ENCODE measurements at regions not wholly inside any gene's neighbourhood (a gene's known extent, or its start where the extent isn't known, plus 50 kb on each side); places are given as distances from the start of the nearest gene placed in this dataset.

DNA sequence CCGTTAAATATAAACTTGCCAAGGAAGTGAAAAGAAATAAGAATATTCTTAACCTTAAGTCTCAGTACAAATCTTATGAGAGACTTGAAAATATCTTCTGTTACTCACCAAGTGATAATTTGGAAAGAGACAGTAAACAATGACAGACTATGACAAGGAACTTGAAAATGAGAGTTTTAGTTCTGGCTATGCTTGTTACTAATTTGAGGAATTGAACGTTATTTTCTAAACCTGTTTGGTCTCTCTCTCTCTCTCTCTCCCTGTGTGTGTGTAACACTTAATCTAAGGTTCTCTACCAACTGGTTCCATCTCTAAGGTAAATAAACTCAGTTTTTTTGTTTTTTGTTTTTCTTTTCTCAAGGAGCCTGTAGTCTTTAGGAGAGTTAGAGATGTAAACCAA, 161.8 kb downstream of the AMY1C start:
- H3K27me3 ChIP-seq = no peaks in the 10 kb centered on the region
- no peaks in the 10 kb centered on the region for H3K4me1 ChIP-seq
- no peak overlapping the region for H3K27ac ChIP-seq
- no peak for DNase-seq (ENCODE audit: low spot score)
- H3K36me3 ChIP-seq = no peaks in the 10 kb centered on the region
- H3K4me3 ChIP-seq = no peak overlapping the region
- TF ChIP-seq, protein P1, sequence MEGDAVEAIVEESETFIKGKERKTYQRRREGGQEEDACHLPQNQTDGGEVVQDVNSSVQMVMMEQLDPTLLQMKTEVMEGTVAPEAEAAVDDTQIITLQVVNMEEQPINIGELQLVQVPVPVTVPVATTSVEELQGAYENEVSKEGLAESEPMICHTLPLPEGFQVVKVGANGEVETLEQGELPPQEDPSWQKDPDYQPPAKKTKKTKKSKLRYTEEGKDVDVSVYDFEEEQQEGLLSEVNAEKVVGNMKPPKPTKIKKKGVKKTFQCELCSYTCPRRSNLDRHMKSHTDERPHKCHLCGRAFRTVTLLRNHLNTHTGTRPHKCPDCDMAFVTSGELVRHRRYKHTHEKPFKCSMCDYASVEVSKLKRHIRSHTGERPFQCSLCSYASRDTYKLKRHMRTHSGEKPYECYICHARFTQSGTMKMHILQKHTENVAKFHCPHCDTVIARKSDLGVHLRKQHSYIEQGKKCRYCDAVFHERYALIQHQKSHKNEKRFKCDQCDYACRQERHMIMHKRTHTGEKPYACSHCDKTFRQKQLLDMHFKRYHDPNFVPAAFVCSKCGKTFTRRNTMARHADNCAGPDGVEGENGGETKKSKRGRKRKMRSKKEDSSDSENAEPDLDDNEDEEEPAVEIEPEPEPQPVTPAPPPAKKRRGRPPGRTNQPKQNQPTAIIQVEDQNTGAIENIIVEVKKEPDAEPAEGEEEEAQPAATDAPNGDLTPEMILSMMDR (IDR thresholded peaks at IDR 0.05) = no peak
- H3K9me3 ChIP-seq = no peaks in the 10 kb centered on the region

DNA sequence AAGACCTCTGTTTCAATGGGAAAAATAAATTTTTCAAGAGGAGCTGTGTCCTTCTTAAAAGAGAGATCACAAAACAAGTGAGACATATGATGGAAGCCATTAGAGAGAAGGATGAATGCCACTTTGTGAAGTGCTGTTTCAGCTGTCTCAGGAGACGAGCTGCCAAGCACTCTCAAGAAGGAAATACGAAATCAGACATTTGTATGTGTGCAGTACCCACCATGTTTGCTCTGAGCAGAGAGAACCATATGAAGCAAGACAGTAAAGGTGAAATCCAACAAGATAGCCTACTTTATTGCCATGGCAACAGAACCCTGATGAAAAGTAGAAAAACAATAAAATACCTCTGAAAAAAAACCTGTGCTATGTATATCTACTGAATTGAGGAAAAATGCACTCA, 168.1 kb downstream of the AMY1C start:
- Histone ChIP-seq H3K27me3 (no peaks in the 10 kb centered on the region), H3K36me3 (no peaks in the 10 kb centered on the region), H3K9me3 (no peaks in the 10 kb centered on the region), H3K4me3 (no peak overlapping the region), H3K27ac (no peak overlapping the region), H3K4me1 (no peaks in the 10 kb centered on the region)
- TF ChIP-seq, protein P1 (IDR thresholded peaks at IDR 0.05) = no peak
- no peak for DNase-seq (ENCODE audit: low spot score)

DNA sequence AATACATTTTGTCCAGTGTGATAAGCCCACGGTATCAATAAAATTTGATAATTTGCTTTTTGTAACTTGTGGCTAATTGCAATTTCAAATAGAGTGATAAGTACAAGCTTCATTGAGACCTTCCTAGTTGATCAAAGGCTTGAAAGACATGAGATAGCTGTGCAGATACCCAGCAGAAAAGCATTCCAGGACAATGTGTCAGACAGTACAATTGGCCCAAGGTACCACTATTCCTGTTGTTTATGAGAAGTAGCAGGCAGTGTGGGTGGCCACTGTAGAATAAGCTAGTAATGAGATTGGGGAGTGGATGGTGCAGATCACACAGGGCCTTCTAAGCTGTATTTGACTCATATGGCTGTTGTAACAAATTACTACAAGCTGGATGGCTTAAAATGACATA, 182.2 kb downstream of the AMY1C start:
- H3K36me3 ChIP-seq = no peaks in the 10 kb centered on the region
- H3K4me3 ChIP-seq = no peak overlapping the region
- H3K27me3 ChIP-seq = no peaks in the 10 kb centered on the region
- no peak for DNase-seq (ENCODE audit: low spot score)
- TF ChIP-seq, protein P1 (IDR thresholded peaks at IDR 0.05) = no peak
- no peaks in the 10 kb centered on the region for H3K9me3 ChIP-seq
- no peaks in the 10 kb centered on the region for H3K4me1 ChIP-seq
- H3K27ac ChIP-seq = no peak overlapping the region

DNA sequence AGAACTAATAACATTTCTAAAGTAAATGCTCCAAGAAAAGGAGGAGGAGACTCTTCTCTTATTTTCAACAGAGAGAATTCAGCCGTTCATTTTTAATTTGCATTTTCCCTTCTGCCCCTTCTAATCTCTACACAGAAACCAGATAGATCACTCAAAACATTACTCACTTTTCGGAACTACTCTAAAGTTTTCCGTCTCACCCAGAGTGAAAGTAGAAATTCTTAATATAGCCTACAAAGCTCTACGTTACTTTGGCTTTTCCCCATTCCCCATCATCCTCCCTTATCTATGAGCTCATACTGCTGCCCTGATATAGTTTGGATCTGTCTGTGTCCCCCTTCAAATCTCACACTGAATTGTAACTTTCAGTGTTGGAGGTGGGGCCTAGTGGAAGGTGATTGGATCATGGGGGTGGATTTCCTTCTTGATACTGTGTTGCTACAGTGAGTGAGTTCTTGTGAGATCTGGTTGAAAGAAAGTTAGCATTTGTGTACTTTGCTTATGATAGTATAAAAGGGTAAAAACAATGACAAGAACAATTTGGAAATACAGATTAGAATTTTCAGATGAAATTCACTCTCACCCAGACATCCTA, 188.2 kb downstream of the AMY1C start:
- Histone ChIP-seq H3K27me3 (no peaks in the 10 kb centered on the region), H3K27ac (no peak overlapping the region), H3K4me1 (no peaks in the 10 kb centered on the region), H3K4me3 (no peak overlapping the region), H3K9me3 (no peaks in the 10 kb centered on the region), H3K36me3 (no peaks in the 10 kb centered on the region)
- DNase-seq (ENCODE audit: low spot score) = no peak
- TF ChIP-seq, protein P1 (IDR thresholded peaks at IDR 0.05) = no peak

DNA sequence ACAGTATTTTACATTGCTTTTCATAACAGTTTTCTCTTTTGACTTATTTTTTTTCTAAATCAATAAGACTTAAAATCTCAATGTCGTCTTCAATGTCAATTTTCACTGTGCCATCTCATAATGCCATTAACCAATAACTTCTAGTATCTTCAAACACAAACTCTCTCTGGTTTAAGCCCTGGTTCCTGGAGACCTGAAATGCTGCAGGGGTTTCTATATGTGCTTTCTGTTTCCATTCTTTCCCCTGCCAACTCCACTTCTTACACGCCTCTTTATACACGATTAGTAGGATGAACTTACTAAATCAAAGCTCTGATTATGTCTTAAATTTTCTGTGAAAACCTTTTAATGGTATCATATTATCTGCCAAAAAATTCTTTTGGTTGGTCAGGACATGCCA, 191.4 kb downstream of the AMY1C start:
- H3K9me3 ChIP-seq = no peaks in the 10 kb centered on the region
- no peaks in the 10 kb centered on the region for H3K27me3 ChIP-seq
- no peak for DNase-seq (ENCODE audit: low spot score)
- TF ChIP-seq, protein P1 (IDR thresholded peaks at IDR 0.05) = no peak
- H3K36me3 ChIP-seq = no peaks in the 10 kb centered on the region
- H3K4me1 ChIP-seq = no peaks in the 10 kb centered on the region
- H3K4me3 ChIP-seq = no peak overlapping the region
- H3K27ac ChIP-seq = no peak overlapping the region

DNA sequence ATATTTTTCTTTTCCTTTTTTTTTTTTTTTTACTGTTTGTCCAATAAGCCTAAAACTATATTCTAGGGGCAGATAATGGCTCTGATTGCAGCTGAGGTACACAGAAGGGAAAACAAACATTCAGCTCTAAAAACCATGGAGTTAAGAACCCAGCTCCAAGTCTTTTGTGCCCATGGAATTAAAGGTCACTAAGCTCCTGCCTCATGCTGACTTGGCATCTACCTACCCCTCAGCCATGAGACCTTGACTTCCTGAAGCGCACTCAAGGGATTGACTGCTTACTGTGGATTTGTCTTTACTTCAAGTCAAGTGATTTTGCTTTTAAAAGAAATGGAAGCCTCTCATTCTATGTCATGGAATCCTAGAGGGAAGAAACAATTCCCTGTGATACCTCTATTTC, 192.3 kb downstream of the AMY1C start:
- H3K9me3 ChIP-seq = no peaks in the 10 kb centered on the region
- TF ChIP-seq, protein P1 (IDR thresholded peaks at IDR 0.05) = no peak
- no peaks in the 10 kb centered on the region for H3K36me3 ChIP-seq
- no peak overlapping the region for H3K27ac ChIP-seq
- no peak overlapping the region for H3K4me3 ChIP-seq
- no peak for DNase-seq (ENCODE audit: low spot score)
- no peaks in the 10 kb centered on the region for H3K27me3 ChIP-seq
- H3K4me1 ChIP-seq = no peaks in the 10 kb centered on the region

Measured in right atrium auricular region (tissue), 2 donors.